HG03097 (cell line): ENCODE measurements at regions not wholly inside any gene's neighbourhood (a gene's known extent, or its start where the extent isn't known, plus 50 kb on each side); places are given as distances from the start of the nearest gene placed in this dataset.
"Not testable (repeated sequence)": the region's sequence is repeated elsewhere in the genome, so short reads cannot be mapped to it uniquely, and the experiment has no call there.

Source experiments
- ATAC-seq: cut with Tn5 transposase; IDR thresholded peaks from one replicate; pipeline ENCODE4 v1.9.1; 2021; ENCODE audit not compliant: unreplicated experiment, low FRiP score

GRCh38 chr1:102181341-102181740 is 184.6 kb upstream of the OLFM3 start:
- ATAC-seq = no peak

GRCh38 chr1:102178480-102178879 is 181.8 kb upstream of the OLFM3 start:
- no peak for ATAC-seq

GRCh38 chr1:102174259-102174863 is 177.6 kb upstream of the OLFM3 start:
- ATAC-seq = peak; percentile 88

- no peak for ATAC-seq
Observed at GRCh38 chr1:102172200-102172599, 175.5 kb upstream of the OLFM3 start.

- ATAC-seq = no peak
Observed at GRCh38 chr1:102163799-102164198, 167.1 kb upstream of the OLFM3 start.

GRCh38 chr1:102151242-102151641 is 154.5 kb upstream of the OLFM3 start:
- ATAC-seq = no peak

GRCh38 chr1:102120910-102121309 is 124.2 kb upstream of the OLFM3 start:
- ATAC-seq = no peak

- no peak for ATAC-seq
Observed at GRCh38 chr1:102118150-102118549, 121.4 kb upstream of the OLFM3 start.

GRCh38 chr1:102110586-102110985 is 113.9 kb upstream of the OLFM3 start:
- ATAC-seq = no peak

GRCh38 chr1:102109493-102109892 is 112.8 kb upstream of the OLFM3 start:
- ATAC-seq = not testable (repeated sequence)

GRCh38 chr1:102107441-102107840 is 110.7 kb upstream of the OLFM3 start:
- no peak for ATAC-seq

GRCh38 chr1:102105931-102106550 is 109.3 kb upstream of the OLFM3 start:
- no peak for ATAC-seq

GRCh38 chr1:102103646-102104045 is 106.9 kb upstream of the OLFM3 start:
- no peak for ATAC-seq

- ATAC-seq = no peak
Observed at GRCh38 chr1:102102276-102102780, 105.6 kb upstream of the OLFM3 start.

GRCh38 chr1:102100666-102101065 is 103.9 kb upstream of the OLFM3 start:
- ATAC-seq = no peak

- no peak for ATAC-seq
Observed at GRCh38 chr1:102099916-102100315, 103.2 kb upstream of the OLFM3 start.

GRCh38 chr1:102098536-102098935 is 101.8 kb upstream of the OLFM3 start:
- ATAC-seq = no peak

GRCh38 chr1:102098081-102098480 is 101.4 kb upstream of the OLFM3 start:
- ATAC-seq = no peak

GRCh38 chr1:102097451-102097850 is 100.7 kb upstream of the OLFM3 start:
- no peak for ATAC-seq

- ATAC-seq = no peak
Observed at GRCh38 chr1:102096162-102096561, 99.4 kb upstream of the OLFM3 start.

GRCh38 chr1:102089791-102090190 is 93.1 kb upstream of the OLFM3 start:
- ATAC-seq = no peak

- ATAC-seq = no peak
Observed at GRCh38 chr1:102085896-102086295, 89.2 kb upstream of the OLFM3 start.
